ENCODE measurements at regions not wholly inside any gene's neighbourhood (a gene's known extent, or its start where the extent isn't known, plus 50 kb on each side); places are given as distances from the start of the nearest gene placed in this dataset.

DNA sequence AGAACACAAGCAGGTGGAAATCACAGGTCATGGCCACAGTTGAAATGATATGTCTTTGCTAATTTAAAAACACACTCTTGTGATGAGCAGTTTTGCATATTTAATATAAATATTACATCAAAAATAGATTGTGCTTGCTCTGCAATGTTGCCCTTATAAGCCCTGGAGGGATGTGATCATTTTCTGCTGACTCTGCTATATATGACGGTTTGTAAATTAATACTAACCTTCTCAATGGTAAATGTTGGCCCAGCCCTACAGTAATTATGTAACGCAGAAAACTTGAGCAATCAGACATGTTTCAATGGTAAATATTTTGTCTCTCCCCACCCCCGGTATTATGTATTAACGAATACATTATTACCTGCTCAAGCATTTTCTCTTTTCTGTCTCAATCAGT lies 359.5 kb upstream of the CNTN6 start:
- no peaks in the 10 kb centered on the region for H3K4me1 ChIP-seq (ENCODE audit: insufficient read depth, low read length)
- TF ChIP-seq SOX5 (CRISPR knock-in tag; IDR thresholded peaks at IDR 0.05; ENCODE audit: borderline replicate concordance), result no peak
- TF ChIP-seq, protein P1, sequence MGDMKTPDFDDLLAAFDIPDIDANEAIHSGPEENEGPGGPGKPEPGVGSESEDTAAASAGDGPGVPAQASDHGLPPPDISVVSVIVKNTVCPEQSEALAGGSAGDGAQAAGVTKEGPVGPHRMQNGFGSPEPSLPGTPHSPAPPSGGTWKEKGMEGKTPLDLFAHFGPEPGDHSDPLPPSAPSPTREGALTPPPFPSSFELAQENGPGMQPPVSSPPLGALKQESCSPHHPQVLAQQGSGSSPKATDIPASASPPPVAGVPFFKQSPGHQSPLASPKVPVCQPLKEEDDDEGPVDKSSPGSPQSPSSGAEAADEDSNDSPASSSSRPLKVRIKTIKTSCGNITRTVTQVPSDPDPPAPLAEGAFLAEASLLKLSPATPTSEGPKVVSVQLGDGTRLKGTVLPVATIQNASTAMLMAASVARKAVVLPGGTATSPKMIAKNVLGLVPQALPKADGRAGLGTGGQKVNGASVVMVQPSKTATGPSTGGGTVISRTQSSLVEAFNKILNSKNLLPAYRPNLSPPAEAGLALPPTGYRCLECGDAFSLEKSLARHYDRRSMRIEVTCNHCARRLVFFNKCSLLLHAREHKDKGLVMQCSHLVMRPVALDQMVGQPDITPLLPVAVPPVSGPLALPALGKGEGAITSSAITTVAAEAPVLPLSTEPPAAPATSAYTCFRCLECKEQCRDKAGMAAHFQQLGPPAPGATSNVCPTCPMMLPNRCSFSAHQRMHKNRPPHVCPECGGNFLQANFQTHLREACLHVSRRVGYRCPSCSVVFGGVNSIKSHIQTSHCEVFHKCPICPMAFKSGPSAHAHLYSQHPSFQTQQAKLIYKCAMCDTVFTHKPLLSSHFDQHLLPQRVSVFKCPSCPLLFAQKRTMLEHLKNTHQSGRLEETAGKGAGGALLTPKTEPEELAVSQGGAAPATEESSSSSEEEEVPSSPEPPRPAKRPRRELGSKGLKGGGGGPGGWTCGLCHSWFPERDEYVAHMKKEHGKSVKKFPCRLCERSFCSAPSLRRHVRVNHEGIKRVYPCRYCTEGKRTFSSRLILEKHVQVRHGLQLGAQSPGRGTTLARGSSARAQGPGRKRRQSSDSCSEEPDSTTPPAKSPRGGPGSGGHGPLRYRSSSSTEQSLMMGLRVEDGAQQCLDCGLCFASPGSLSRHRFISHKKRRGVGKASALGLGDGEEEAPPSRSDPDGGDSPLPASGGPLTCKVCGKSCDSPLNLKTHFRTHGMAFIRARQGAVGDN (CRISPR knock-in tag; IDR thresholded peaks at IDR 0.05), result no peak
- TF ChIP-seq, protein P2, sequence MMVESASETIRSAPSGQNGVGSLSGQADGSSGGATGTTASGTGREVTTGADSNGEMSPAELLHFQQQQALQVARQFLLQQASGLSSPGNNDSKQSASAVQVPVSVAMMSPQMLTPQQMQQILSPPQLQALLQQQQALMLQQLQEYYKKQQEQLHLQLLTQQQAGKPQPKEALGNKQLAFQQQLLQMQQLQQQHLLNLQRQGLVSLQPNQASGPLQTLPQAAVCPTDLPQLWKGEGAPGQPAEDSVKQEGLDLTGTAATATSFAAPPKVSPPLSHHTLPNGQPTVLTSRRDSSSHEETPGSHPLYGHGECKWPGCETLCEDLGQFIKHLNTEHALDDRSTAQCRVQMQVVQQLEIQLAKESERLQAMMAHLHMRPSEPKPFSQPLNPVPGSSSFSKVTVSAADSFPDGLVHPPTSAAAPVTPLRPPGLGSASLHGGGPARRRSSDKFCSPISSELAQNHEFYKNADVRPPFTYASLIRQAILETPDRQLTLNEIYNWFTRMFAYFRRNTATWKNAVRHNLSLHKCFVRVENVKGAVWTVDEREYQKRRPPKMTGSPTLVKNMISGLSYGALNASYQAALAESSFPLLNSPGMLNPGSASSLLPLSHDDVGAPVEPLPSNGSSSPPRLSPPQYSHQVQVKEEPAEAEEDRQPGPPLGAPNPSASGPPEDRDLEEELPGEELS (CRISPR knock-in tag; IDR thresholded peaks at IDR 0.05), result no peak
- TF ChIP-seq SMC3 (IDR thresholded peaks at IDR 0.05; ENCODE audit: low read length), result no peak
- no peak for TF ChIP-seq CBX2 (IDR thresholded peaks at IDR 0.05; ENCODE audit: low read depth, low read length)
- no peak for TF ChIP-seq CBX2 (CRISPR knock-in tag; IDR thresholded peaks at IDR 0.05; ENCODE audit: low read depth)
- peak; percentile 94 for TF ChIP-seq MAFF (IDR thresholded peaks at IDR 0.05; ENCODE audit: low read depth, low read length)
- no peak for TF ChIP-seq SMYD3 (CRISPR knock-in tag; IDR thresholded peaks at IDR 0.05)
- no peak for TF ChIP-seq ERF (CRISPR knock-in tag; IDR thresholded peaks at IDR 0.05)
- TF ChIP-seq, protein P3, sequence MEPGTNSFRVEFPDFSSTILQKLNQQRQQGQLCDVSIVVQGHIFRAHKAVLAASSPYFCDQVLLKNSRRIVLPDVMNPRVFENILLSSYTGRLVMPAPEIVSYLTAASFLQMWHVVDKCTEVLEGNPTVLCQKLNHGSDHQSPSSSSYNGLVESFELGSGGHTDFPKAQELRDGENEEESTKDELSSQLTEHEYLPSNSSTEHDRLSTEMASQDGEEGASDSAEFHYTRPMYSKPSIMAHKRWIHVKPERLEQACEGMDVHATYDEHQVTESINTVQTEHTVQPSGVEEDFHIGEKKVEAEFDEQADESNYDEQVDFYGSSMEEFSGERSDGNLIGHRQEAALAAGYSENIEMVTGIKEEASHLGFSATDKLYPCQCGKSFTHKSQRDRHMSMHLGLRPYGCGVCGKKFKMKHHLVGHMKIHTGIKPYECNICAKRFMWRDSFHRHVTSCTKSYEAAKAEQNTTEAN (CRISPR knock-in tag; conservative IDR thresholded peaks at IDR 0.05), result no peak
- TF ChIP-seq, protein P4, sequence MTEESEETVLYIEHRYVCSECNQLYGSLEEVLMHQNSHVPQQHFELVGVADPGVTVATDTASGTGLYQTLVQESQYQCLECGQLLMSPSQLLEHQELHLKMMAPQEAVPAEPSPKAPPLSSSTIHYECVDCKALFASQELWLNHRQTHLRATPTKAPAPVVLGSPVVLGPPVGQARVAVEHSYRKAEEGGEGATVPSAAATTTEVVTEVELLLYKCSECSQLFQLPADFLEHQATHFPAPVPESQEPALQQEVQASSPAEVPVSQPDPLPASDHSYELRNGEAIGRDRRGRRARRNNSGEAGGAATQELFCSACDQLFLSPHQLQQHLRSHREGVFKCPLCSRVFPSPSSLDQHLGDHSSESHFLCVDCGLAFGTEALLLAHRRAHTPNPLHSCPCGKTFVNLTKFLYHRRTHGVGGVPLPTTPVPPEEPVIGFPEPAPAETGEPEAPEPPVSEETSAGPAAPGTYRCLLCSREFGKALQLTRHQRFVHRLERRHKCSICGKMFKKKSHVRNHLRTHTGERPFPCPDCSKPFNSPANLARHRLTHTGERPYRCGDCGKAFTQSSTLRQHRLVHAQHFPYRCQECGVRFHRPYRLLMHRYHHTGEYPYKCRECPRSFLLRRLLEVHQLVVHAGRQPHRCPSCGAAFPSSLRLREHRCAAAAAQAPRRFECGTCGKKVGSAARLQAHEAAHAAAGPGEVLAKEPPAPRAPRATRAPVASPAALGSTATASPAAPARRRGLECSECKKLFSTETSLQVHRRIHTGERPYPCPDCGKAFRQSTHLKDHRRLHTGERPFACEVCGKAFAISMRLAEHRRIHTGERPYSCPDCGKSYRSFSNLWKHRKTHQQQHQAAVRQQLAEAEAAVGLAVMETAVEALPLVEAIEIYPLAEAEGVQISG (CRISPR knock-in tag; IDR thresholded peaks at IDR 0.05), result no peak
- TF ChIP-seq MAFK (conservative IDR thresholded peaks at IDR 0.05 in 1 of 2, IDR thresholded peaks at IDR 0.05 in 1 of 2; ENCODE audit: low read length in 2 of 2), result peak; percentile 91 to 96
- no peaks in the 10 kb centered on the region for H3K27me3 ChIP-seq (ENCODE audit: control insufficient read depth in 1 of 2, insufficient read depth in 2 of 2, low read length in 2 of 2)
- H3K36me3 ChIP-seq (replicated peaks in 1 of 2; ENCODE audit: control insufficient read depth in 1 of 2, insufficient read depth in 2 of 2, low read length in 2 of 2), result no peaks in the 10 kb centered on the region
- DNase-seq (ENCODE audit: low spot score), result no peak
- ATAC-seq, result no peak
- no peaks in the 10 kb centered on the region for H4K20me1 ChIP-seq (ENCODE audit: insufficient read depth, low read length)
- no TSS peak for BruUV-seq (replicated peaks)
- H3K9me3 ChIP-seq (ENCODE audit: low read length), result peaks cover 79% of the 10 kb centered on the region
- WGBS (ENCODE audit: low lambda C conversion rate), result 9% methylated on average over 4 of the region's 4 CpGs
- no peak overlapping the region for H3K4me3 ChIP-seq (replicated peaks in 1 of 3; ENCODE audit: insufficient read depth in 1 of 3, low read depth in 2 of 3, low read length in 3 of 3)
- intact Hi-C loops (cut with micrococcal nuclease; ENCODE audit: unreplicated experiment) (no loop called here), in situ Hi-C loops (cut with HindIII; ENCODE audit: extremely low pct_ligation_motif_present, low pct_unique_long_range_greater_than_20kb) (no loop called here)
- H2AFZ ChIP-seq (ENCODE audit: low read length), result no peak overlapping the region
- no peak overlapping the region for H3K9ac ChIP-seq (ENCODE audit: insufficient read depth, low read depth, low read length)
- no peak for FAIRE-seq
- no peaks in the 10 kb centered on the region for H3K79me2 ChIP-seq (ENCODE audit: insufficient read depth, low read length)
- no peak overlapping the region for H3K4me2 ChIP-seq (ENCODE audit: low read depth, low read length)
- CTCF ChIA-PET (ENCODE audit: low intra/inter-chr PET ratio, low total read pairs), result no interaction called here
- POLR2A ChIA-PET, result no interaction called here
- no peak overlapping the region for H3K27ac ChIP-seq (ENCODE audit: extremely low read length, insufficient read depth, low read length)

Data from HepG2 (cell line).